OCI-LY7 (cell line): ENCODE measurements at regions not wholly inside any gene's neighbourhood (a gene's known extent, or its start where the extent isn't known, plus 50 kb on each side); places are given as distances from the start of the nearest gene placed in this dataset.

Experiments
- EZH2phosphoT487 ChIP-seq: fragments of 200-600 bp; sonication (generic); IDR thresholded peaks from 2 replicates; pipeline ENCODE4 v1.6.1; 2018; ENCODE audit warnings: low read depth, borderline replicate concordance, mild to moderate bottlenecking, mixed run types, antibody characterized with exemption, low read length, moderate library complexity, mixed read lengths
- TF ChIP-seq, protein P1 (sequence below): fragments of 200-600 bp; sonication (generic); conservative IDR thresholded peaks from 2 replicates; pipeline ENCODE4 v1.5.1; 2014; ENCODE audit warnings: mild to moderate bottlenecking, antibody characterized with exemption, low read length, moderate library complexity, mixed read lengths

- TF ChIP-seq, protein P1, sequence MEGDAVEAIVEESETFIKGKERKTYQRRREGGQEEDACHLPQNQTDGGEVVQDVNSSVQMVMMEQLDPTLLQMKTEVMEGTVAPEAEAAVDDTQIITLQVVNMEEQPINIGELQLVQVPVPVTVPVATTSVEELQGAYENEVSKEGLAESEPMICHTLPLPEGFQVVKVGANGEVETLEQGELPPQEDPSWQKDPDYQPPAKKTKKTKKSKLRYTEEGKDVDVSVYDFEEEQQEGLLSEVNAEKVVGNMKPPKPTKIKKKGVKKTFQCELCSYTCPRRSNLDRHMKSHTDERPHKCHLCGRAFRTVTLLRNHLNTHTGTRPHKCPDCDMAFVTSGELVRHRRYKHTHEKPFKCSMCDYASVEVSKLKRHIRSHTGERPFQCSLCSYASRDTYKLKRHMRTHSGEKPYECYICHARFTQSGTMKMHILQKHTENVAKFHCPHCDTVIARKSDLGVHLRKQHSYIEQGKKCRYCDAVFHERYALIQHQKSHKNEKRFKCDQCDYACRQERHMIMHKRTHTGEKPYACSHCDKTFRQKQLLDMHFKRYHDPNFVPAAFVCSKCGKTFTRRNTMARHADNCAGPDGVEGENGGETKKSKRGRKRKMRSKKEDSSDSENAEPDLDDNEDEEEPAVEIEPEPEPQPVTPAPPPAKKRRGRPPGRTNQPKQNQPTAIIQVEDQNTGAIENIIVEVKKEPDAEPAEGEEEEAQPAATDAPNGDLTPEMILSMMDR: no peak
- TF ChIP-seq EZH2phosphoT487: no peak
Measured at GRCh38 chr12:34334953-34335743, 312.9 kb downstream of the ALG10 start.
